Neural cell (in vitro differentiated cells): ENCODE measurements at regions not wholly inside any gene's neighbourhood (a gene's known extent, or its start where the extent isn't known, plus 50 kb on each side); places are given as distances from the start of the nearest gene placed in this dataset.

Experiments
- H2AFZ ChIP-seq: fragments of 200-600, 300-800 bp; sonication (generic), shearing (Covaris generic); 2 replicates; pipeline ENCODE4 v1.6.0; 2014; ENCODE audit warnings: low read depth, mild to moderate bottlenecking, antibody characterized with exemption, low read length, moderate library complexity
- H3F3A ChIP-seq: fragments of 200-600 bp; shearing (Covaris generic); 2 replicates; pipeline ENCODE4 v1.6.1; 2016; ENCODE audit warnings: mild to moderate bottlenecking, moderate library complexity, mixed read lengths, antibody characterized with exemption, low read length; ENCODE audit not compliant: insufficient read depth, poor library complexity, severe bottlenecking
- H3K27ac ChIP-seq: fragments of 200-600, 300-800 bp; sonication (generic), shearing (Covaris generic); 2 replicates; pipeline ENCODE4 v1.5.1; 2014; ENCODE audit warnings: mild to moderate bottlenecking, low read length, moderate library complexity
- H3K27me3 ChIP-seq: fragments of 300-800, 200-600 bp; sonication (generic), shearing (Covaris generic); 2 replicates; pipeline ENCODE4 v1.6.0; 2014; ENCODE audit warnings: mild to moderate bottlenecking, low read depth, low read length, moderate library complexity; ENCODE audit not compliant: insufficient read depth
- H3K36me3 ChIP-seq: fragments of 300-800, 200-600 bp; sonication (generic), shearing (Covaris generic); 2 replicates; pipeline ENCODE4 v1.5.1; 2014; ENCODE audit warnings: mild to moderate bottlenecking, antibody characterized with exemption, low read length, moderate library complexity; ENCODE audit not compliant: insufficient read depth
- H3K4me2 ChIP-seq: fragments of 300-800, 200-600 bp; sonication (generic), shearing (Covaris generic); 2 replicates; pipeline ENCODE4 v1.6.0; 2014; ENCODE audit warnings: mild to moderate bottlenecking, low read length
- H3K4me3 ChIP-seq: fragments of 300-800, 200-600 bp; sonication (generic), shearing (Covaris generic); 2 replicates; pipeline ENCODE4 v1.5.1; 2014; ENCODE audit warnings: mild to moderate bottlenecking, low read length, moderate library complexity
- H3K79me2 ChIP-seq: fragments of 200-600 bp; shearing (Covaris generic); replicated peaks from 2 replicates; pipeline ENCODE4 v1.6.0; 2014; ENCODE audit warnings: mild to moderate bottlenecking, low read length, moderate library complexity; ENCODE audit not compliant: insufficient read depth
- H3K9ac ChIP-seq: fragments of 300-800, 200-600 bp; sonication (generic), shearing (Covaris generic); 2 replicates; pipeline ENCODE4 v1.6.1; 2016; ENCODE audit warnings: mild to moderate bottlenecking, low read length, mixed read lengths
- H3K9me2 ChIP-seq: fragments of 200-600 bp; shearing (Covaris generic); 2 replicates; pipeline ENCODE4 v1.6.1; 2016; ENCODE audit warnings: mild to moderate bottlenecking, low read length, mixed read lengths; ENCODE audit not compliant: insufficient read depth
- H3K9me3 ChIP-seq: fragments of 200-600, 300-800 bp; sonication (generic), shearing (Covaris generic); 2 replicates; pipeline ENCODE4 v1.6.1; 2016; ENCODE audit warnings: mild to moderate bottlenecking, mixed run types, low read length, moderate library complexity, mixed read lengths
- H4K20me1 ChIP-seq: fragments of 200-600 bp; shearing (Covaris generic); 2 replicates; pipeline ENCODE4 v1.6.1; 2016; ENCODE audit warnings: mild to moderate bottlenecking, mixed run types; ENCODE audit not compliant: insufficient read depth
- RAD21 ChIP-seq: fragments of 450-650 bp; conservative IDR thresholded peaks from 2 replicates; pipeline ENCODE4 v1.6.1; 2014; ENCODE audit warnings: antibody characterized with exemption, mild to moderate bottlenecking, moderate library complexity

DNA sequence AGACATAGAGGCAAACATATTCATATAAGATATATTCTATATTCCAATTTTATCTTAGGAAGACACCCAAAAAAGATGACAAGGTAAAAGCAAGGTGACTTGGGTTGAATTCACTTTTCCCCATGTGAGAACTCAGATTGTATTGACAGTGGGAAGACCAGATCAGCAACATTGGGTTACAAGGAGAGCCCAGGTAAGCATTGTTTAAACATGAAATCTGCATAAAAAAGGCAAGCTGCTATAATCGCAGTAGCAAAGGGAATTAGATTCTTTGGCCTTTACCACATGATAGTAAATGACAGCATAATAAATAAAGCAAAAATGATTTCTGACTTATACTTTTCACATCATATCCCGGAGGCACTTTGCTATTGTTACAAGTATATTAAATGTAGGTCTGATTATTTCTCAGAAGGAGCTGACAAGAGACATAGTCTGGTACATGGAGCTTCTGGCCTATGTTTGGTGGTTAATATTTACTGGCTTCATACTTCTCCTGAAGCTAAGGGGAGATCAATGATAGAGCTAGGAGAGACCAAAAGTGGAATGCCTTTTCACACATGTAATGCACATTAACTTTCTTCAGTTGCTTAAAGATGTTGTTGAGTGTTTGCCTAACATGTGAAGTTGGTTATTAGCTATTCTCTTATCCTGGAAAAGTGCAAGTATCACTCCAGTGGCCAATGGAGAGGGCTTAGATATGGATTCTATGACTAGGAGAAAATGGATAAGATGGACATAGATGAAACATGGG lies 53.1 kb upstream of the EEF1E1 start:
- H3K27ac ChIP-seq, result no peak overlapping the region
- H3K4me2 ChIP-seq, result no peak overlapping the region
- H2AFZ ChIP-seq, result no peak overlapping the region
- H3K4me3 ChIP-seq, result no peak overlapping the region
- H4K20me1 ChIP-seq, result no peaks in the 10 kb centered on the region
- H3K9me2 ChIP-seq, result no peaks in the 10 kb centered on the region
- no peak overlapping the region for H3K9ac ChIP-seq
- no peak for TF ChIP-seq RAD21
- H3K9me3 ChIP-seq, result no peaks in the 10 kb centered on the region
- H3K36me3 ChIP-seq, result no peaks in the 10 kb centered on the region
- H3F3A ChIP-seq, result no peaks in the 10 kb centered on the region
- H3K27me3 ChIP-seq, result no peaks in the 10 kb centered on the region
- no peaks in the 10 kb centered on the region for H3K79me2 ChIP-seq
